Aorta (tissue), 5 donors: ENCODE measurements at regions not wholly inside any gene's neighbourhood (a gene's known extent, or its start where the extent isn't known, plus 50 kb on each side); places are given as distances from the start of the nearest gene placed in this dataset.

Experiments used
- ATAC-seq: fragments of 200-7000 bp; cut with Tn5 transposase; one replicate; pipeline ENCODE4 v1.9.1; 2022; ENCODE audit warnings: moderate library complexity; ENCODE audit not compliant: low FRiP score
- DNase-seq, 2 donors: peaks; one replicate each; pipeline ENCODE4 v3.0.0-alpha.2; 2020
- H3K27ac ChIP-seq, 2 donors: one replicate each; pipeline ENCODE4 v1.5.1; 2013; ENCODE audit warnings: low read length in 2 of 2, mild to moderate bottlenecking in 2 of 2, moderate library complexity in 2 of 2, control low read depth in 1 of 2, inconsistent platforms in 1 of 2, low read depth in 1 of 2
- H3K27me3 ChIP-seq, 2 donors: one replicate each; pipeline ENCODE4 v1.6.1; 2013; ENCODE audit warnings: control low read depth in 1 of 2, low read length in 1 of 2, mild to moderate bottlenecking in 1 of 2, moderate library complexity in 1 of 2; ENCODE audit not compliant: insufficient read depth in 2 of 2, control insufficient read depth in 1 of 2
- H3K36me3 ChIP-seq, 2 donors: one replicate each; pipeline ENCODE4 v1.6.1; 2013; ENCODE audit warnings: control low read depth in 1 of 2, low read length in 1 of 2, mild to moderate bottlenecking in 1 of 2; ENCODE audit not compliant: insufficient read depth in 2 of 2, control insufficient read depth in 1 of 2
- H3K4me1 ChIP-seq, 2 donors: one replicate each; pipeline ENCODE4 v1.6.1; 2013; ENCODE audit warnings: low read length in 2 of 2, control low read depth in 1 of 2, mild to moderate bottlenecking in 1 of 2, moderate library complexity in 1 of 2; ENCODE audit not compliant: insufficient read depth in 2 of 2, control insufficient read depth in 1 of 2
- H3K4me3 ChIP-seq, 2 donors: one replicate each; pipeline ENCODE4 v1.5.1; 2013; ENCODE audit warnings: low read length in 2 of 2, control low read depth in 1 of 2, mild to moderate bottlenecking in 1 of 2
- H3K9me3 ChIP-seq: one replicate; pipeline ENCODE4 v1.6.1; 2013; ENCODE audit warnings: mild to moderate bottlenecking, low read length; ENCODE audit not compliant: control insufficient read depth
- WGBS, 2 donors: extraction: QIAGEN DNeasy Blood & Tissue Kit; methylation state at CpG; one replicate each; pipeline ENCODE4 v1.1.7; 2013; 5-methylcytosine and 5-hydroxymethylcytosine counted together
- intact Hi-C, 2 donors: fragments of 100-400 bp; cut with DNase I; formaldehyde crosslinking; loops; one replicate each; pipeline versions ENCODE4 v1.14.2 to v1.15.0; 2022
- donor health status: healthy with polysubstance abuse.
- donor health status: Bipolar disorder and iron deficiency.
- donor health status: DM: no; HTN: no; CAD: no.
- donor health status: DM: no; HTN: no; CAD: no.
- donor health status: DM: yes; HTN: yes; CAD: no.

- Histone ChIP-seq H3K4me1 (no peaks in the 10 kb centered on the region), H3K27me3 (no peaks in the 10 kb centered on the region), H3K4me3 (no peak overlapping the region), H3K27ac (no peak overlapping the region), H3K36me3 (no peaks in the 10 kb centered on the region), H3K9me3 (no peaks in the 10 kb centered on the region)
- 46 to 68% methylated on average over 2 of the region's 2 CpGs for WGBS, 2 donors
- DNase-seq (no peak), ATAC-seq (no peak)
- intact Hi-C loops = no loop called here
These were observed 542.5 kb downstream of the TLE4 start for GRCh38 chr9:80114241-80114640.

GRCh38 chr9:80107931-80108660 lies 536.3 kb downstream of the TLE4 start:
- Histone ChIP-seq H3K27ac (no peak overlapping the region), H3K27me3 (no peaks in the 10 kb centered on the region), H3K4me3 (no peak overlapping the region), H3K36me3 (no peaks in the 10 kb centered on the region), H3K4me1 (no peaks in the 10 kb centered on the region), H3K9me3 (no peaks in the 10 kb centered on the region)
- DNase-seq = no peak
- no peak for ATAC-seq
- 51 to 72% methylated on average over 3 of the region's 3 CpGs for WGBS, 2 donors
- intact Hi-C loops = no loop called here

GRCh38 chr9:80097476-80097875 lies 525.7 kb downstream of the TLE4 start:
- ATAC-seq (no peak), DNase-seq (no peak)
- Histone ChIP-seq H3K4me1 (no peaks in the 10 kb centered on the region), H3K9me3 (no peaks in the 10 kb centered on the region), H3K27ac (no peak overlapping the region), H3K27me3 (no peaks in the 10 kb centered on the region), H3K4me3 (no peak overlapping the region), H3K36me3 (no peaks in the 10 kb centered on the region)
- 84 to 85% methylated on average over 4 of the region's 4 CpGs for WGBS, 2 donors
- intact Hi-C loops = no loop called here

GRCh38 chr9:80094176-80094771 lies 522.5 kb downstream of the TLE4 start:
- no peaks in the 10 kb centered on the region for H3K4me1 ChIP-seq
- 92 to 95% methylated on average over 1 of the region's 1 CpG for WGBS, 2 donors
- no peak overlapping the region for H3K4me3 ChIP-seq
- no peaks in the 10 kb centered on the region for H3K27me3 ChIP-seq
- intact Hi-C loops = no loop called here
- no peaks in the 10 kb centered on the region for H3K9me3 ChIP-seq
- ATAC-seq (no peak), DNase-seq (no peak)
- no peaks in the 10 kb centered on the region for H3K36me3 ChIP-seq
- no peak overlapping the region for H3K27ac ChIP-seq

- no peak for ATAC-seq
- 15 to 23% methylated on average over 1 of the region's 1 CpG for WGBS, 2 donors
These were observed 521.9 kb downstream of the TLE4 start for GRCh38 chr9:80093695-80094094.

GRCh38 chr9:80091526-80091925 lies 519.8 kb downstream of the TLE4 start:
- DNase-seq (no peak), ATAC-seq (no peak)
- WGBS, 2 donors = 37 to 53% methylated on average over 4 of the region's 4 CpGs
- intact Hi-C loops = no loop called here
- Histone ChIP-seq H3K4me3 (no peak overlapping the region), H3K27ac (no peak overlapping the region), H3K9me3 (no peaks in the 10 kb centered on the region), H3K4me1 (no peaks in the 10 kb centered on the region), H3K36me3 (no peaks in the 10 kb centered on the region), H3K27me3 (no peaks in the 10 kb centered on the region)

More at GRCh38 chr9:80093695-80094094, 521.9 kb downstream of the TLE4 start:
- no peaks in the 10 kb centered on the region for H3K4me1 ChIP-seq
- no peak for DNase-seq
- no peaks in the 10 kb centered on the region for H3K27me3 ChIP-seq
- H3K36me3 ChIP-seq = no peaks in the 10 kb centered on the region
- H3K9me3 ChIP-seq = no peaks in the 10 kb centered on the region
- no peak overlapping the region for H3K4me3 ChIP-seq
- intact Hi-C loops = no loop called here
- H3K27ac ChIP-seq = no peak overlapping the region

- no peaks in the 10 kb centered on the region for H3K9me3 ChIP-seq
- ATAC-seq (no peak), DNase-seq (no peak)
- no peaks in the 10 kb centered on the region for H3K36me3 ChIP-seq
- no peak overlapping the region for H3K4me3 ChIP-seq
- intact Hi-C loops = no loop called here
- no peaks in the 10 kb centered on the region for H3K27me3 ChIP-seq
- no peaks in the 10 kb centered on the region for H3K4me1 ChIP-seq
- whole genome bisulfite sequencing, 2 donors = 90 to 91% methylated on average over 8 of the region's 8 CpGs
- no peak overlapping the region for H3K27ac ChIP-seq
These were observed 518.6 kb downstream of the TLE4 start for GRCh38 chr9:80090317-80090716.

- peaks cover 2% of the 10 kb centered on the region for H3K9me3 ChIP-seq
- ATAC-seq = no peak
- H3K36me3 ChIP-seq = no peaks in the 10 kb centered on the region
- H3K27me3 ChIP-seq = no peaks in the 10 kb centered on the region
- H3K4me3 ChIP-seq = no peak overlapping the region
- WGBS, 2 donors = 71 to 83% methylated on average over 2 of the region's 2 CpGs
- intact Hi-C loops = no loop called here
- DNase-seq = no peak
- no peaks in the 10 kb centered on the region for H3K4me1 ChIP-seq
- no peak overlapping the region for H3K27ac ChIP-seq
These were observed 515.1 kb downstream of the TLE4 start for GRCh38 chr9:80086822-80087345.

GRCh38 chr9:80086386-80086785 lies 514.6 kb downstream of the TLE4 start:
- peaks cover 2% of the 10 kb centered on the region for H3K9me3 ChIP-seq
- intact Hi-C loops = no loop called here
- DNase-seq = no peak
- no peaks in the 10 kb centered on the region for H3K36me3 ChIP-seq
- H3K27me3 ChIP-seq = no peaks in the 10 kb centered on the region
- no peaks in the 10 kb centered on the region for H3K4me1 ChIP-seq
- WGBS, 2 donors = 78 to 80% methylated on average over 4 of the region's 4 CpGs
- H3K27ac ChIP-seq = no peak overlapping the region
- no peak for ATAC-seq
- no peak overlapping the region for H3K4me3 ChIP-seq
